Transverse colon (tissue), 1 donor: ENCODE measurements at regions not wholly inside any gene's neighbourhood (a gene's known extent, or its start where the extent isn't known, plus 50 kb on each side); places are given as distances from the start of the nearest gene placed in this dataset.

ENCODE experiments used
- EP300 ChIP-seq: sonication (generic); formaldehyde crosslinking; IDR thresholded peaks from one replicate; pipeline ENCODE4 v1.6.1; 2017; ENCODE audit warnings: antibody characterized with exemption, low read depth
- POLR2A ChIP-seq: fragments of 450-650 bp; IDR thresholded peaks from one replicate; pipeline ENCODE4 v1.6.1; 2016; ENCODE audit warnings: antibody characterized with exemption, mild to moderate bottlenecking, moderate library complexity

DNA sequence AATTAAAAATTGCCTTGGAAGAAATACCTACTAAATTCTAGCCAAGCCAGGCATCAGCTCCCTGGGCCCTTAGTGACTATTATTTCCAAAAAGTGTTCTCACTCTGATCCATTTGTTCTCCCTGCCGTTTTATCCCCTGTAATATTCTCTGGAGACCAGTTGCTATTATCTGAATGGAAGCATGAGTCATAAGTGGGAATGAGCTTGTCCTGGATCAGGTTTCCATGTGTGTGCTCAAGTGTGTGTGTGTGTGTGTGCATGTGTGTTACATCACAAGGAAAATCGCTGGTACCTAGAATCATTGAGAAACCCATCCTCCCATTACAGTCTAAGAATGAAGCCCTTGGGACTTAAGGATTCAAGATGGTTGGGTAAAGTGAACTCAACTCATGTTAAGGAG, 130.3 kb upstream of the CXCR4 start:
- TF ChIP-seq POLR2A (no peak), EP300 (no peak)
